HepG2 (cell line): ENCODE measurements at regions not wholly inside any gene's neighbourhood (a gene's known extent, or its start where the extent isn't known, plus 50 kb on each side); places are given as distances from the start of the nearest gene placed in this dataset.

Experiments
- ATAC-seq: fragments of 200-7000 bp; cut with Tn5 transposase; 3 replicates; pipeline ENCODE4 v1.9.1; 2020; ENCODE audit warnings: mild to moderate bottlenecking, moderate library complexity
- BruUV-seq: library from RNA; stranded (reverse); fragments of 400-500 nt; replicated peaks from 2 replicates; lab custom pipeline; 2021; lab: Mats Ljungman, UMichigan
- CTCF ChIA-PET: fragments of 300-600 bp; formaldehyde crosslinking; extraction: SDS; loops from one replicate; lab custom pipeline; 2021; ENCODE audit warnings: low total read pairs, inconsistent platforms, low intra/inter-chr PET ratio; lab: Yijun Ruan, JAX
- POLR2A ChIA-PET: fragments of 350-600 bp; sonication (Branson Sonifier 250); formaldehyde crosslinking; loops from one replicate; lab custom pipeline; 2020; ENCODE audit warnings: antibody characterized with exemption, inconsistent platforms; lab: Yijun Ruan, JAX
- DNase-seq: peaks from one replicate; pipeline ENCODE4 v3.0.0-alpha.2; 2015; ENCODE audit warnings: low spot score
- FAIRE-seq: peaks from 3 replicates; lab custom pipeline; 2011; peaks lifted over from hg19 to GRCh38; lab: Jason Lieb, UNC
- H2AFZ ChIP-seq: one replicate; pipeline ENCODE4 v1.6.1; 2011; ENCODE audit warnings: low read length, inconsistent platforms
- H3K27ac ChIP-seq: fragments of 300-600 bp; 3 replicates; pipeline ENCODE4 v1.8.0; 2011; ENCODE audit warnings: mixed run types, mild to moderate bottlenecking, mixed read lengths, low read length, inconsistent platforms; ENCODE audit not compliant: insufficient read depth; ENCODE audit errors: extremely low read length
- H3K27me3 ChIP-seq, 2 experiments: fragments of 200-600 bp in 1 of 2; 2 replicates in 1 of 2; 3 replicates in 1 of 2; pipeline versions ENCODE4 v1.6.0 to v1.8.0; 2011; ENCODE audit warnings: low read length in 2 of 2, mild to moderate bottlenecking in 2 of 2, moderate library complexity in 2 of 2, inconsistent platforms in 1 of 2; ENCODE audit not compliant: insufficient read depth in 2 of 2, control insufficient read depth in 1 of 2
- H3K36me3 ChIP-seq, 2 experiments: fragments of 200-600 bp in 1 of 2; replicated peaks in 1 of 2; 2 replicates in 1 of 2; 3 replicates in 1 of 2; pipeline versions ENCODE4 v1.5.1 to v1.8.0; 2011; ENCODE audit warnings: low read length in 2 of 2, inconsistent platforms in 1 of 2; ENCODE audit not compliant: insufficient read depth in 2 of 2, control insufficient read depth in 1 of 2
- H3K4me1 ChIP-seq: 2 replicates; pipeline ENCODE4 v1.5.1; 2012; ENCODE audit warnings: low read length, inconsistent platforms; ENCODE audit not compliant: insufficient read depth
- H3K4me2 ChIP-seq: 2 replicates; pipeline ENCODE4 v1.6.0; 2011; ENCODE audit warnings: low read depth, low read length, inconsistent platforms
- H3K4me3 ChIP-seq, 3 experiments: fragments of 200-600 bp in 1 of 3; sonication (generic), shearing (Covaris generic) in 1 of 3; replicated peaks in 1 of 3; 2 replicates each; pipeline ENCODE4 v1.5.1; 2011 to 2016; ENCODE audit warnings: low read length in 3 of 3, inconsistent platforms in 2 of 3, low read depth in 2 of 3, mild to moderate bottlenecking in 2 of 3, control low read depth in 1 of 3, mixed read lengths in 1 of 3; ENCODE audit not compliant: insufficient read depth in 1 of 3
- H3K79me2 ChIP-seq: one replicate; pipeline ENCODE4 v1.6.1; 2011; ENCODE audit warnings: low read length, inconsistent platforms; ENCODE audit not compliant: insufficient read depth
- H3K9ac ChIP-seq: 2 replicates; pipeline ENCODE4 v1.6.0; 2011; ENCODE audit warnings: mild to moderate bottlenecking, low read depth, low read length, inconsistent platforms; ENCODE audit not compliant: insufficient read depth
- H3K9me3 ChIP-seq: 2 replicates; pipeline ENCODE4 v1.5.1; 2012; ENCODE audit warnings: mild to moderate bottlenecking, low read length
- H4K20me1 ChIP-seq: 2 replicates; pipeline ENCODE4 v1.6.0; 2011; ENCODE audit warnings: inconsistent platforms, mild to moderate bottlenecking, low read length, moderate library complexity; ENCODE audit not compliant: insufficient read depth
- AHR ChIP-seq: IDR thresholded peaks from 2 replicates; pipeline ENCODE4 v1.6.1; 2018; ENCODE audit warnings: missing genetic modification reagents, missing compliant biosample characterization
- FOXP1 ChIP-seq, 2 experiments: fragments of 450-650 bp in 1 of 2; IDR thresholded peaks; 2 replicates each; pipeline ENCODE4 v1.6.1; 2017 to 2018; ENCODE audit warnings: antibody characterized with exemption in 1 of 2
- KLF11 ChIP-seq: IDR thresholded peaks from 2 replicates; pipeline ENCODE4 v1.6.1; 2016; ENCODE audit warnings: missing compliant biosample characterization
- MZF1 ChIP-seq: sonication (generic); formaldehyde crosslinking; IDR thresholded peaks from 2 replicates; pipeline ENCODE4 v1.8.1; 2023; ENCODE audit warnings: mild to moderate bottlenecking, missing genetic modification reagents, borderline replicate concordance
- REPIN1 ChIP-seq: sonication (generic); formaldehyde crosslinking; IDR thresholded peaks from 2 replicates; pipeline ENCODE4 v1.8.0; 2022; ENCODE audit warnings: missing genetic modification reagents, low read depth, mild to moderate bottlenecking, borderline replicate concordance
- YEATS4 ChIP-seq: sonication (generic); formaldehyde crosslinking; IDR thresholded peaks from 2 replicates; pipeline ENCODE4 v1.4.0; 2020; ENCODE audit warnings: missing genetic modification reagents, borderline replicate concordance
- ZNF34 ChIP-seq: sonication (generic); formaldehyde crosslinking; IDR thresholded peaks from 2 replicates; pipeline ENCODE4 v1.4.0; 2020; ENCODE audit warnings: mild to moderate bottlenecking, missing genetic modification reagents, borderline replicate concordance
- ZNF367 ChIP-seq: sonication (generic); formaldehyde crosslinking; IDR thresholded peaks from 2 replicates; pipeline ENCODE4 v1.4.0; 2020; ENCODE audit warnings: missing genetic modification reagents, borderline replicate concordance
- ZNF83 ChIP-seq: sonication (generic); formaldehyde crosslinking; IDR thresholded peaks from 2 replicates; pipeline ENCODE4 v1.4.0; 2020; ENCODE audit warnings: missing genetic modification reagents, mild to moderate bottlenecking, borderline replicate concordance
- WGBS: methylation state at CpG from one replicate; pipeline ENCODE4 v1.1.6; 2017; ENCODE audit warnings: low lambda C conversion rate; 5-methylcytosine and 5-hydroxymethylcytosine counted together
- in situ Hi-C: cut with HindIII; loops from 2 replicates; pipeline ENCODE4 v1.10.0; 2017; ENCODE audit warnings: low pct_unique_long_range_greater_than_20kb; ENCODE audit not compliant: extremely low pct_ligation_motif_present
- intact Hi-C: fragments of 100-400 bp; cut with micrococcal nuclease; formaldehyde crosslinking; loops from one replicate; pipeline ENCODE4 v1.10.0; 2022; ENCODE audit not compliant: unreplicated experiment
- TF ChIP-seq, protein P1 (sequence below): IDR thresholded peaks from 2 replicates; pipeline ENCODE4 v1.6.1; 2016

DNA sequence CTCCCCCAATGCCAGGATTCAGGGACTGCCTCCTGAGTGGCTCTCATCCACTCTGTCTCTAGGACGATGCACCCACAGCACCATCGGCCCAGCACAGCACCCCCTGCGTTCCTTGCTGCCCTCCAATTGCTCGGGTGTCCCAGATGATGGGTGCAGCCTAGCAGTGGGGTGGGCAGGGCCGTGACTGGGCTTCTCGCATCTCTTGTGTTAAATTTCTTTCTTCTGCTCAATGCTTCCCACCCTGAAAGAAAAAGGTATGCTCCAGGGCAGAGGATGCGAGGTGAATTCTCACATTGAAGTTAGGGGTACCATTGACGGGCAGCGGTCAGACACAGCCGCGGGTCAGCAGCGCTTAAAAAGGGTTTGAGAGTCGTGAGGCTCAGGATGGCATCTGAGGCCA lies 232.4 kb upstream of the SGCG start:
- no peak overlapping the region for H3K4me3 ChIP-seq
- POLR2A ChIA-PET, result no interaction called here
- no peaks in the 10 kb centered on the region for H3K9me3 ChIP-seq
- TF ChIP-seq AHR (no peak), ZNF83 (CRISPR knock-in tag) (no peak), FOXP1 (IDR thresholded peaks at IDR 0.05) (no peak), FOXP1 (CRISPR knock-in tag; IDR thresholded peaks at IDR 0.05) (no peak), YEATS4 (no peak), KLF11 (CRISPR knock-in tag) (no peak), ZNF34 (CRISPR knock-in tag) (no peak), ZNF367 (CRISPR knock-in tag) (no peak), REPIN1 (CRISPR knock-in tag) (no peak), MZF1 (CRISPR knock-in tag) (no peak)
- TF ChIP-seq, protein P1, sequence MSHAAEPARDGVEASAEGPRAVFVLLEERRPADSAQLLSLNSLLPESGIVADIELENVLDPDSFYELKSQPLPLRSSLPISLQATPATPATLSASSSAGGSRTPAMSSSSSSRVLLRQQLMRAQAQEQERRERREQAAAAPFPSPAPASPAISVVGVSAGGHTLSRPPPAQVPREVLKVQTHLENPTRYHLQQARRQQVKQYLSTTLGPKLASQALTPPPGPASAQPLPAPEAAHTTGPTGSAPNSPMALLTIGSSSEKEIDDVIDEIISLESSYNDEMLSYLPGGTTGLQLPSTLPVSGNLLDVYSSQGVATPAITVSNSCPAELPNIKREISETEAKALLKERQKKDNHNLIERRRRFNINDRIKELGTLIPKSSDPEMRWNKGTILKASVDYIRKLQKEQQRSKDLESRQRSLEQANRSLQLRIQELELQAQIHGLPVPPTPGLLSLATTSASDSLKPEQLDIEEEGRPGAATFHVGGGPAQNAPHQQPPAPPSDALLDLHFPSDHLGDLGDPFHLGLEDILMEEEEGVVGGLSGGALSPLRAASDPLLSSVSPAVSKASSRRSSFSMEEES (CRISPR knock-in tag), result no peak
- TF ChIP-seq, all 625 proteins: peak for 0
- Histone ChIP-seq H3K27ac (no peak overlapping the region), H3K36me3 (no peaks in the 10 kb centered on the region), H3K79me2 (no peaks in the 10 kb centered on the region), H3K9ac (no peak overlapping the region), H2AFZ (no peak overlapping the region), H4K20me1 (no peaks in the 10 kb centered on the region), H3K4me2 (no peak overlapping the region), H3K4me1 (no peaks in the 10 kb centered on the region), H3K27me3 (no peaks in the 10 kb centered on the region; a peak in 1 of 5 replicates)
- CTCF ChIA-PET, result no interaction called here
- DNase-seq (no peak), ATAC-seq (no peak), FAIRE-seq (no peak)
- BruUV-seq, result no TSS peak
- in situ Hi-C loops, result no loop called here
- 42% methylated on average over 8 of the region's 13 CpGs for WGBS
- intact Hi-C loops, result no loop called here
